ENCODE measurements at regions not wholly inside any gene's neighbourhood (a gene's known extent, or its start where the extent isn't known, plus 50 kb on each side); places are given as distances from the start of the nearest gene placed in this dataset.

GRCh38 chr1:79817031-79817560 is 810.6 kb upstream of the ADGRL4 start:
- H3K9me3 Mint-ChIP-seq: peaks cover 15% of the 10 kb centered on the region
- H3K36me3 Mint-ChIP-seq (ENCODE audit: low read depth): no peaks in the 10 kb centered on the region
- no peak for DNase-seq (ENCODE audit: low spot score)
- intact Hi-C loops (cut with micrococcal nuclease): no loop called here
- no peaks in the 10 kb centered on the region for H3K27me3 Mint-ChIP-seq (ENCODE audit: low read depth)
- H3K4me3 Mint-ChIP-seq (ENCODE audit: low read depth): no peak overlapping the region
- H3K4me1 Mint-ChIP-seq (ENCODE audit: low read depth): no peaks in the 10 kb centered on the region
- H3K27ac Mint-ChIP-seq: no peak overlapping the region

- Mint-ChIP-seq H3K27ac (no peak overlapping the region), H3K36me3 (ENCODE audit: low read depth) (no peaks in the 10 kb centered on the region), H3K27me3 (ENCODE audit: low read depth) (no peaks in the 10 kb centered on the region), H3K4me3 (ENCODE audit: low read depth) (no peak overlapping the region), H3K4me1 (ENCODE audit: low read depth) (no peaks in the 10 kb centered on the region), H3K9me3 (peaks cover 11% of the 10 kb centered on the region)
- intact Hi-C loops (cut with micrococcal nuclease): no loop called here
- DNase-seq (ENCODE audit: low spot score): no peak
Measured at GRCh38 chr1:79815115-79815514, 808.6 kb upstream of the ADGRL4 start.

DNA sequence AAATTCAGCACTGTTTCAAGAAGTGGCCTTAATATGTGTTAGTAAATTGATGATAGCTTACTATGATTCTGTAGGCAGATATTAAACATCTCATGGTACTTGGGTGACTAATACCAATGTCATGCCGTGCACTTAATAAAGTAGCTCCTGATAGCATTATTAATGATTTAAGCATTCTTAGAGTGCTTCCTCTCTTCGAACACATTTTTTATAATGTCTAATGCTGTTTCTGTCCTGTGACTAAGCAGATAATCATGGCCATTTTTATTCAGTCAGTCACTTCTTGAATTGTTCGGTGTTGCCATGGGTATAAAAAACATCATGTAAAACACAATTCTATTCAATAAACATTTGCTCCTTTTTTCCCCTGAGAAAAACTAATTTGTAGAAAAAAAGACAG is 804.6 kb upstream of the ADGRL4 start:
- peaks cover 27% of the 10 kb centered on the region for H3K9me3 Mint-ChIP-seq
- no peak for DNase-seq (ENCODE audit: low spot score)

GRCh38 chr1:79808816-79809475 is 802.4 kb upstream of the ADGRL4 start:
- Mint-ChIP-seq H3K4me1 (ENCODE audit: low read depth) (no peaks in the 10 kb centered on the region), H3K4me3 (ENCODE audit: low read depth) (no peak overlapping the region), H3K27me3 (ENCODE audit: low read depth) (no peaks in the 10 kb centered on the region), H3K27ac (no peak overlapping the region), H3K9me3 (peaks cover 28% of the 10 kb centered on the region), H3K36me3 (ENCODE audit: low read depth) (no peaks in the 10 kb centered on the region)
- DNase-seq (ENCODE audit: low spot score): no peak
- intact Hi-C loops (cut with micrococcal nuclease): no loop called here

More for the DNA sequence above, 804.6 kb upstream of the ADGRL4 start:
- H3K4me1 Mint-ChIP-seq (ENCODE audit: low read depth): no peaks in the 10 kb centered on the region
- H3K27ac Mint-ChIP-seq: no peak overlapping the region
- H3K4me3 Mint-ChIP-seq (ENCODE audit: low read depth): no peak overlapping the region
- H3K36me3 Mint-ChIP-seq (ENCODE audit: low read depth): no peaks in the 10 kb centered on the region
- H3K27me3 Mint-ChIP-seq (ENCODE audit: low read depth): no peaks in the 10 kb centered on the region
- intact Hi-C loops (cut with micrococcal nuclease): no loop called here

GRCh38 chr1:79807816-79808215 is 801.3 kb upstream of the ADGRL4 start:
- no peak overlapping the region for H3K27ac Mint-ChIP-seq
- no peaks in the 10 kb centered on the region for H3K27me3 Mint-ChIP-seq (ENCODE audit: low read depth)
- DNase-seq (ENCODE audit: low spot score): no peak
- H3K9me3 Mint-ChIP-seq: peaks cover 34% of the 10 kb centered on the region
- H3K36me3 Mint-ChIP-seq (ENCODE audit: low read depth): no peaks in the 10 kb centered on the region
- intact Hi-C loops (cut with micrococcal nuclease): no loop called here
- H3K4me3 Mint-ChIP-seq (ENCODE audit: low read depth): no peak overlapping the region
- no peaks in the 10 kb centered on the region for H3K4me1 Mint-ChIP-seq (ENCODE audit: low read depth)

GRCh38 chr1:79797487-79797886 is 791.0 kb upstream of the ADGRL4 start:
- H3K4me1 Mint-ChIP-seq (ENCODE audit: low read depth): no peaks in the 10 kb centered on the region
- H3K9me3 Mint-ChIP-seq: peaks cover 37% of the 10 kb centered on the region
- no peaks in the 10 kb centered on the region for H3K36me3 Mint-ChIP-seq (ENCODE audit: low read depth)
- no peak for DNase-seq (ENCODE audit: low spot score)
- intact Hi-C loops (cut with micrococcal nuclease): no loop called here
- H3K4me3 Mint-ChIP-seq (ENCODE audit: low read depth): no peak overlapping the region
- no peak overlapping the region for H3K27ac Mint-ChIP-seq
- H3K27me3 Mint-ChIP-seq (ENCODE audit: low read depth): no peaks in the 10 kb centered on the region

GRCh38 chr1:79796434-79796833 is 789.9 kb upstream of the ADGRL4 start:
- intact Hi-C loops (cut with micrococcal nuclease): no loop called here
- H3K27ac Mint-ChIP-seq: no peak overlapping the region
- no peak for DNase-seq (ENCODE audit: low spot score)
- H3K27me3 Mint-ChIP-seq (ENCODE audit: low read depth): no peaks in the 10 kb centered on the region
- H3K36me3 Mint-ChIP-seq (ENCODE audit: low read depth): no peaks in the 10 kb centered on the region
- H3K4me1 Mint-ChIP-seq (ENCODE audit: low read depth): no peaks in the 10 kb centered on the region
- peaks cover 32% of the 10 kb centered on the region for H3K9me3 Mint-ChIP-seq
- H3K4me3 Mint-ChIP-seq (ENCODE audit: low read depth): no peak overlapping the region

DNA sequence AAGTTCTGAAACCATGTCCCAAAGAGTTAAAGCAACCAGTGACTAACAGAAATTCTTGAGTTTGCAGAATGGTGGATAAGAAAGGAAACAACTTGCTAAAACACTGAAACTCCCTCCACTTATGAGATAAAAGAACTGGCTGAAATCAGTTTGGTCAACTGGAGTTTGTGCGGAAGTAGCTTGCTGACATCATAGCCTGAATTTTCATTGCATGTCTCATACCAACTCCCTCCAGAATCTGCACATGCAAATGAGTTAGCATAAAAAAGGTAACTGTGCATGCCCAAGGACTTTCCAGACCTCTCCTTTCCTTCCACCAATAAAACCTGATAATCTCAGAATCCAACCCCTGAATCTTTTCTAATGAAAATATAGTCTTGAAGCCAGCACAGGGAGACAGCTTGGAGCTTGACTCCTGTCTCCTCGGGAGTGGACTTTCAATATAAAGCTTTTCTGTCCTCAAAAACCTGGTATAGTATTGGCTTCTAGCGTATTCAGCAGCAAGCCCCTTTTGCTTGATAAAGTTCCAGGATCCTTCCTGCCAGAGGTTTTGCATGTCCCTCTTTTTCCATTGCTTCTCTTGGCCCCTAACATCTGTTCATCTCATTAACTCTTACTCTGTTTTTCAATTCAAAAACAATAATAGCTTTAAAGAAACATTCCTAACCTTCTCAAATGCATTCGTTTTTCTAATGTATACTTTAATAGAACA is 785.8 kb upstream of the ADGRL4 start:
- Mint-ChIP-seq H3K4me3 (ENCODE audit: low read depth) (no peak overlapping the region), H3K9me3 (peaks cover 47% of the 10 kb centered on the region), H3K27me3 (ENCODE audit: low read depth) (no peaks in the 10 kb centered on the region), H3K4me1 (ENCODE audit: low read depth) (no peaks in the 10 kb centered on the region), H3K27ac (no peak overlapping the region), H3K36me3 (ENCODE audit: low read depth) (no peaks in the 10 kb centered on the region)
- intact Hi-C loops (cut with micrococcal nuclease): no loop called here
- no peak for DNase-seq (ENCODE audit: low spot score)

DNA sequence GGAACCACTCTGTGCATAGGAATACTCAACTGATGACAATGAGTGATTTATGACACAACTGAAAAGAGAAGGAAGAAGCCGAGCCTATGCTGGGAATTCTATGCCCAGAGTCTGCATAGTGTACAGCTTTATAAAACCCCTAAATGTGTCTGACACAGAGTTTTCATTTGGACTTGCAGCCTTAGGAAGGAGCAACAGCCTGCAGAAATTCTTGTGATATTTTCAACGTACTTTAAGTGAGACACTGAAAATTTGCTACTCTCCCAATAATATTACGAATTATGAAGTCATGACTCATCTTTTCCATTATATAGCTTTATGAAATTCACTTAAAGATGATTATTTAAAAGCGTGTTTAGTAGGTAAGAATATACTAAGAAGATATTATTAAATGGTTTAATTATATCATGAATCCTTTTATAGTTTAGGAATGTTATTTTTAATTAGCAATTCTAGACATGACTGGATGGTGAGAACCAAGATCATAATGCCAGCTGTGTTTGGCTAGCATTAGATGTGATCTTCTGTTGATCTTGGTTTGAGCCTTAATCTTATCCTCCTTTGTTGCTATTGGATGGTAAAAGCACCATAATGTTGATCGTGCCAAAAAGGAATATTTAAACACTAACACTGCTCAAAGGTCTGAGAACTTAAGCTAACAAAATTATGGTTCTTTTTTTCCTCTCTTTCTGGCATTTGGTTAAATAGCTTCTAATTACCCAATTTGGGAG is 785.1 kb upstream of the ADGRL4 start:
- no peaks in the 10 kb centered on the region for H3K4me1 Mint-ChIP-seq (ENCODE audit: low read depth)
- peaks cover 42% of the 10 kb centered on the region for H3K9me3 Mint-ChIP-seq
- no peak for DNase-seq (ENCODE audit: low spot score)
- no peak overlapping the region for H3K4me3 Mint-ChIP-seq (ENCODE audit: low read depth)
- no peak overlapping the region for H3K27ac Mint-ChIP-seq
- intact Hi-C loops (cut with micrococcal nuclease): no loop called here
- no peaks in the 10 kb centered on the region for H3K27me3 Mint-ChIP-seq (ENCODE audit: low read depth)
- no peaks in the 10 kb centered on the region for H3K36me3 Mint-ChIP-seq (ENCODE audit: low read depth)

- no peaks in the 10 kb centered on the region for H3K36me3 Mint-ChIP-seq (ENCODE audit: low read depth)
- peaks cover 39% of the 10 kb centered on the region for H3K9me3 Mint-ChIP-seq
- no peak for DNase-seq (ENCODE audit: low spot score)
- no peaks in the 10 kb centered on the region for H3K27me3 Mint-ChIP-seq (ENCODE audit: low read depth)
- no peak overlapping the region for H3K4me3 Mint-ChIP-seq (ENCODE audit: low read depth)
- no peaks in the 10 kb centered on the region for H3K4me1 Mint-ChIP-seq (ENCODE audit: low read depth)
- no peak overlapping the region for H3K27ac Mint-ChIP-seq
- intact Hi-C loops (cut with micrococcal nuclease): no loop called here
Measured at GRCh38 chr1:79790950-79791349, 784.4 kb upstream of the ADGRL4 start.

DNA sequence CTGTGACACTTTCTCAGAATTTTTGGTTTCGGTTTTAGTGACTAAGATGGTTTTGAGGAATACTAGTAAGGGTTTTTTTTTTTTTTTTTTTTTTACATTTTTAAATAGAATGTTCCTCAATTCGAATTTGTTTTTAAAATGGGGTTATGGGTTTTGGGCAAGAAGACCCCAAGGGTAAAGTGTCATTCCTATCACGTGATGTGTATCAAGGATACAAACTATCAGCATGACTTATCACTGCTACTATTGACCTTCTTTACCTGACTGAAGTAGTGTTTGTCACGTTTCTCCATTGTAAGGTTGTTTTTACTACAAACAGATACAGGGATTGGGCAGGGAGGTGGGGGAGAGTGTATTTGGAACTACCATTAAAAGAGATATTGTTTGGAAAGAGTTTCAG is 781.1 kb upstream of the ADGRL4 start:
- no peaks in the 10 kb centered on the region for H3K27me3 Mint-ChIP-seq (ENCODE audit: low read depth)
- H3K4me3 Mint-ChIP-seq (ENCODE audit: low read depth): no peak overlapping the region
- H3K36me3 Mint-ChIP-seq (ENCODE audit: low read depth): no peaks in the 10 kb centered on the region
- no peak overlapping the region for H3K27ac Mint-ChIP-seq
- peaks cover 27% of the 10 kb centered on the region for H3K9me3 Mint-ChIP-seq
- no peaks in the 10 kb centered on the region for H3K4me1 Mint-ChIP-seq (ENCODE audit: low read depth)
- intact Hi-C loops (cut with micrococcal nuclease): no loop called here
- DNase-seq (ENCODE audit: low spot score): no peak

DNA sequence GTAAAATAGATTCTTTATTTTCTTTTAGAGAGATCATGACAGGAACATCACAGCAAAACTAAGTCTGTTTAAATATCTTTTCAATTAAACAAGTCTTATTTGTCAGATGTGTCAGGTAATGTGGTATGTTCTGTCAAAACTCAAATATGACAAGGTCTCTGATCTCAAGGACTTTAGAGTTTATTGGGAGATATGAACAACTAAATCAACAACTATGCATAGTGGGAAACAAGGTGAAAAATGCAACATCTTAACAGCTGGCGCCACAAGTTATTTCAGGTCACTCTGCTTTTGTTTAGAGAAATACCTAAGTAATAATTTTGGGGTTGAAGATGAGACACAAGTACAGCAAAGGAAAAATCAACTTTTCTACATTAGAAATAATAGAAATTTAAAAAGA is 779.4 kb upstream of the ADGRL4 start:
- H3K4me1 Mint-ChIP-seq (ENCODE audit: low read depth): no peaks in the 10 kb centered on the region
- H3K27ac Mint-ChIP-seq: no peak overlapping the region
- no peak overlapping the region for H3K4me3 Mint-ChIP-seq (ENCODE audit: low read depth)
- H3K9me3 Mint-ChIP-seq: peaks cover 27% of the 10 kb centered on the region
- H3K36me3 Mint-ChIP-seq (ENCODE audit: low read depth): no peaks in the 10 kb centered on the region
- no peak for DNase-seq (ENCODE audit: low spot score)
- intact Hi-C loops (cut with micrococcal nuclease): no loop called here
- H3K27me3 Mint-ChIP-seq (ENCODE audit: low read depth): no peaks in the 10 kb centered on the region

DNA sequence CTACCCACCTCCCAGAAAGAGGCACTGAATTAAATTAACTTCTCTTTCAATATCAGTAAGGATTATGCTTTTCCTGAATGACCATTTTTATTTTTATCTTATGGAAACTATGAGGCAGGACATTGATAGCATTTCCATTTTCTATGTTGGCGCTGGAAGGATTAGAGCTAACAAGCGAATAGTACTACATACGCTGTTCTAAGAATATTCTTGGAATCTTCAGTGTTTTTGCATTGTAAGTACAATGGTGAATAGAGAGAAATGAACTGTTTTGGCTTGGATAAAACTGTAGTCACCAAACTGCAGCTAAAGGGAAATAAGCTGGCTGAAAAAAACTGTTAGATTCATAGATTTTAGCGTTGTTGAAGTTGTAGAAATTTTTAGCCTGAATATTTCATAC is 779.0 kb upstream of the ADGRL4 start:
- intact Hi-C loops (cut with micrococcal nuclease): no loop called here
- Mint-ChIP-seq H3K9me3 (peaks cover 27% of the 10 kb centered on the region), H3K27me3 (ENCODE audit: low read depth) (no peaks in the 10 kb centered on the region), H3K27ac (no peak overlapping the region), H3K36me3 (ENCODE audit: low read depth) (no peaks in the 10 kb centered on the region), H3K4me1 (ENCODE audit: low read depth) (no peaks in the 10 kb centered on the region), H3K4me3 (ENCODE audit: low read depth) (no peak overlapping the region)
- no peak for DNase-seq (ENCODE audit: low spot score)

Data from activated T-helper 2 cell treated with anti-CD3 and anti-CD28 coated beads, Interferon-gamma antibody, Interleukin-2, Interleukin-4, amounts not matched to agents 10 μg/mL and 5 μg/mL and 100 μg/mL, durations not matched to agents 14 hours and 24 hours and 36 hours (primary cell).